Fibroblast of pulmonary artery (primary cell): ENCODE measurements at regions not wholly inside any gene's neighbourhood (a gene's known extent, or its start where the extent isn't known, plus 50 kb on each side); places are given as distances from the start of the nearest gene placed in this dataset.

Experiments
- DNase-seq: peaks from one replicate; pipeline ENCODE4 v3.0.0-alpha.2; 2010; ENCODE audit warnings: low read depth
- H3K4me3 ChIP-seq: replicated peaks from 2 replicates; pipeline ENCODE4 v1.5.1; 2011; ENCODE audit warnings: low read depth, mild to moderate bottlenecking, control low read depth, low read length, moderate library complexity
- CTCF ChIP-seq: IDR thresholded peaks from 2 replicates; pipeline ENCODE4 v1.5.1; 2011; ENCODE audit warnings: mild to moderate bottlenecking, control low read depth, low read length, inconsistent platforms; ENCODE audit errors: missing control alignments

DNA sequence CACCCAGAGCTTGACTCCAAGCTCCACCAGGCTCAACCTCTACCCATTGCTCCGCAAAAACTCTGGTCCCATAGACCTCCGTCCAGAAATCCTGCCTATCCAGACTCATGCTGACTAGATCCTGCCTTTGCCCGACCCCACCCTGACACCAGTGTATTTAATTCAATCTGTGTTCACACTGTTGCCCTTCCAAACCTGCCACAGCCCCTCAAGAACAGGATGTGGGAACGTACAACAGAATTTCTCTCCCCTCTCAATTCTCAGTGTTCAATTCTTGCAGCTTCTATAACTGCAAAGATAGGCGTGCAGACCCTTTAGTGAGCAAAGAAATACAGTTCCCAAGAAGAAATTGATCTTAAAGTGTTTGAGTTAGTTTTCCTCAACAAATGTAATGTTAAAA, 154.2 kb upstream of the FRG1 start:
- TF ChIP-seq CTCF: no peak
- no peak overlapping the region for H3K4me3 ChIP-seq
- DNase-seq: no peak

DNA sequence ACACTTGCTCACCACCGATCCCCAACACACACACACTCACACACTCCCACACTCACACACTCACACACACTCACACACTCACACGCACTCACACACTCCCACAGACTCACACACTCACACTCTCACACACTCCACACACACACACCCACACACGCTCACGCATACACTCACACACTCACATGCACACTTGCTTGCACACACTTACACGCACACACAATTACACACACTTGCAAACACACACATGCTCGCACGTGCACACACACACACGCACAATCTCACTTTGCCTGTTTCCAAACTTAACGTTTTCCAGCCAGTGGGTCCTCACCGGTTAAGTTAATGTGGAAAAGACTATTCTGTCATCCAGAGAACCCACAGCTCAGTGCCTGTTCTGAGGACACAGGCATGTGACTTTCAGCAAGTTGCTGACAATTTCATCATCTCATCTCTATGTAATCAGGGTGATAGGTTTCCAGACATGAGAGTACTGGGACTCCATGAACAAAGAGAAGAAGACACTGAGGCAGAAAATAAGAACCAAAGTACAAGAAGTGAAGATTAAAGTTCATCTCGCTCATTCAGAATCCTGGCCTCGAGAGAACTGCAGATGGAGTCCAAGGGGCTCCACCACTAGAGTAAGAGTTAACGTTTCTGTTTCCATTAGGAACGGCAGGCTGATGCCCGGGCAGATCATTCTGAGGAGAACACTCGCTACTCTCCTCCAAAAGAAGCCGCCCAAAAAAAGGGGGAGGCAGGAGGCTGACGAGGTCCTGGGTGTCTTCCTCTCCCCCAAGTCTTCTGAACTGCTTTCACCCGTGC, 153.2 kb upstream of the FRG1 start:
- H3K4me3 ChIP-seq: no peak overlapping the region
- no peak for DNase-seq
- no peak for TF ChIP-seq CTCF

DNA sequence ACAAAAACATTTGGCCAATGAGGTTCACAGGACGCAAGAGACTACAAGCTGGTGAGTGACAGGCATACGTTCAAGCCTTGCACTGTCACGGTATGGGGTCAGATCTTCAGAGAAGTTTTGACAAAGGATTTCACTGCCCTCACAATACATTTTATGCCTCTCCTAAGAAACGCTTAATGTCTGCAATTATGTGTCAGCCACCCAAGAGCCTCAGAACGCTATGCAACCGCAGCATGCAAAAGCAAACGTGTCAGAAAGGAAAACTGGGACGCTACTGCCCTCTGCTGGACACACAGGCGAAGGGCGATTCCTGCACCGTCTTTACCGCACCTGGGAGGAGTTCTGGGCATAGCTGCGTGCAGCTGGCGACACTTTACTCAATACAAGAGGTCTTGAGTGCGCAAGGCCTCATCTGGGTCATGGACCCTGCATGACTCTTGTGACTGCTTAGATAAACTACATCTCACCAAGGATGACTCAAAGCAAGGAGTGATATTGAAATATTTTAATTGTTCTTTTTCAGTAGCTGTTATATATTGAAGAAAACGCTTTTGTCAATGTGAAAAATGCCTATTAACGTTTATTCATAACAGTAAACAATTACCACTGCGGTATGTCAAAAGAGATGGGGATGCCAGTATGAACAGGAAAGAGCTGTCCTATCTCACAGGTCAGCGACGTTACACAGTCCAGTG, 147.6 kb upstream of the FRG1 start:
- peak; percentile 74 for TF ChIP-seq CTCF
- H3K4me3 ChIP-seq: no peak overlapping the region
- peak; percentile 64 for DNase-seq

DNA sequence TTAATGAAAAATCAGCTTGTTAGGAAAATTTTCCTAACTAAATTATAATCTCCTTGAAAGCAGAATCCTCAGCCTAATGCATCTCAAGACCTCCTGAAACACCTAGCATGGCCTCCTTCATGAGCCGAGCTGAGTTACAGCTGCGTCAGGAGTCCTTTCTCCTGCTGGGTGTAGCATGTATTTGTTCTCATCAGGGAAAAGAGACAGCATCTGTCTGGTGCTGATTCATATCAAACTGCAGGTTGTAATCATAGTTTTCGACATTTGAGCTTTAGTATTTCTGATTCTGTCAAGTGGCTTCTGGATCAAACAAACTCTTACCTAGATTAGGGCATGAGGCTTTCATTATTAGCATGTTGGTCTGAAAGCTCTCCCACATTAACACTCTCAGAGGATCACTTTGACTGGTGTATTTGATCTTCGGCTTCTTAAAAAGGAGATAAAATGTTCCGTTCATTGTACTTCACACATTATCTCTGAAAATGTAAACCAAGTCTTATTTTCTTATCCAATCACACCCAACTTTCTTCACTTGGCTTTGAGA, 140.1 kb upstream of the FRG1 start:
- no peak for TF ChIP-seq CTCF
- H3K4me3 ChIP-seq: no peak overlapping the region
- DNase-seq: no peak

DNA sequence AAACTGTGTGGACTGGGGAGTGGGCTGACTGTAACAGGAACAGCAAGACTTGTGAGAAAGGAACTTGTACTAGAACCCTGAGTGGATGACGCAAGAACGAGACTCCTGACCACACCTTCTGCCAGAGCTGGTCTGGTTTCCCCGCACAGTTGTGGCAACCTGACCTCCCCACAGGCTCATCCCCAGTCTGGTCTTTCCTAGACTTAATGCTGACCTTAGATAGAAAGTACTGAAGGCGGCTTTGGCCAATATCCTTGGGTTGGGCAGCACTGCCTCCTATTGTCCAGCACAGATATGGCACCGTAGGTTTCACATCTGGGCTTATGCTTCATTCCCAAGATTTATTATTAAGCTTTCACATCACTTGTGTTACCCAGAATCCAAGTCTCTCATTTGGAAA, 137.8 kb upstream of the FRG1 start:
- DNase-seq: no peak
- no peak for TF ChIP-seq CTCF
- H3K4me3 ChIP-seq: no peak overlapping the region

DNA sequence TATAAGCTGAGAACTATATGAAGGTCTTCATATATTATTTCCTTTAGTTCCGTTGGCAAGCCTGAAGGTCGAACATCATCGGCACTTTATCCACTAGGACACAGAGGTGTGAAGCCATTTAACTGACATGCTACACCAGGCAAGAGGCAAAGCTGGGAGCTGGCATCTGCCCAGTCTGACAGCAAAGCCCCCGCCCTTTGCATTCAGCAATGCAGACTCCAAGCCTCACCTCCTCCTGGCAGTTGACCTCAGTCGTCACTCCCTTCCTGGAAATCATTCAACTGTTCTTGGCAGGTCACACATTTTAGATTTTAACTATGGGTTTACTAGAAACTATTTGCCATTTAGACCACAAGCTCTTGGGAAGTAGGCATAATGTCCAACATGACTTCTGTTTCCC, 135.8 kb upstream of the FRG1 start:
- H3K4me3 ChIP-seq: no peak overlapping the region
- DNase-seq: no peak
- TF ChIP-seq CTCF: no peak
